Osteoblast (primary cell): ENCODE measurements at regions not wholly inside any gene's neighbourhood (a gene's known extent, or its start where the extent isn't known, plus 50 kb on each side); places are given as distances from the start of the nearest gene placed in this dataset.
"Not testable (repeated sequence)": the region's sequence is repeated elsewhere in the genome, so short reads cannot be mapped to it uniquely, and the experiment has no call there.

Experiments used
- DNase-seq: peaks from one replicate; pipeline ENCODE4 v3.0.0; 2011; ENCODE audit warnings: low spot score, mixed read lengths; ENCODE audit not compliant: insufficient read length; ENCODE audit errors: missing footprints
- H2AFZ ChIP-seq: 2 replicates; pipeline ENCODE4 v1.6.0; 2011; ENCODE audit warnings: mild to moderate bottlenecking, low read length
- H3K27ac ChIP-seq: 2 replicates; pipeline ENCODE4 v1.5.1; 2011; ENCODE audit warnings: mild to moderate bottlenecking, low read depth, low read length, moderate library complexity
- H3K27me3 ChIP-seq: 2 replicates; pipeline ENCODE4 v1.6.0; 2012; ENCODE audit warnings: mild to moderate bottlenecking, control low read depth, inconsistent platforms, low read length, moderate library complexity; ENCODE audit not compliant: insufficient read depth
- H3K36me3 ChIP-seq: 2 replicates; pipeline ENCODE4 v1.5.1; 2011; ENCODE audit warnings: mild to moderate bottlenecking, low read length, control low read depth, moderate library complexity; ENCODE audit not compliant: insufficient read depth
- H3K4me1 ChIP-seq: 2 replicates; pipeline ENCODE4 v1.5.1; 2011; ENCODE audit warnings: mild to moderate bottlenecking, low read length, control low read depth, moderate library complexity; ENCODE audit not compliant: insufficient read depth
- H3K4me2 ChIP-seq: 2 replicates; pipeline ENCODE4 v1.6.0; 2011; ENCODE audit warnings: mild to moderate bottlenecking, low read length; ENCODE audit not compliant: insufficient read depth
- H3K4me3 ChIP-seq: fragments of 200-600 bp; sonication (generic); 3 replicates; pipeline ENCODE4 v1.5.1; 2012; ENCODE audit warnings: mild to moderate bottlenecking, low read length, inconsistent platforms; ENCODE audit not compliant: insufficient read depth
- H3K79me2 ChIP-seq: 2 replicates; pipeline ENCODE4 v1.6.0; 2012; ENCODE audit warnings: mild to moderate bottlenecking, low read length, control low read depth, inconsistent platforms; ENCODE audit not compliant: insufficient read depth
- H3K9me3 ChIP-seq: 2 replicates; pipeline ENCODE4 v1.5.1; 2011; ENCODE audit warnings: low read depth, low read length, control low read depth
- H4K20me1 ChIP-seq: 2 replicates; pipeline ENCODE4 v1.6.0; 2012; ENCODE audit warnings: mild to moderate bottlenecking, low read length, control low read depth; ENCODE audit not compliant: insufficient read depth
- TF ChIP-seq, protein P1 (sequence below): IDR thresholded peaks from 2 replicates; pipeline ENCODE4 v1.5.1; 2011; ENCODE audit warnings: mild to moderate bottlenecking, low read depth, low read length, moderate library complexity; ENCODE audit errors: extremely low read depth

DNA sequence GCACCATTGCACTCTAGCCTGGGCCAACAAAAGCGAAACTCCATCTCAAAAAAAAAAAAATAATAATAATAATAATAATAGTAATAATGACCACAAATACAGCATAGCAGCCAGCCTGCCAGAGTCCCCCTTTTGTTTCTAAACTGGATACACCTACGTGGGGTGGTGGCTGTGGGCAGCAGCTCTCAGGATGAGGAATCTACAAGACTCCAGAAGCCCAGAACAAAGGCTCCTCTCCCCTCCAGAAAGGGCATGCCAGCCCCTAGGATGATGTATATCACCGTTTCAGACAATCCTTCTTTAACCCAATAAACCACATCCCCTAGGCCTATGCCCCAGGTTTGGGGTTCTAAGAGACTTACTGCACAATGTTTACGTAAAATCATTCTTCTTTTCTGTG lies 155.9 kb downstream of the QRSL1 start:
- peak; percentile 57 for DNase-seq
- peaks cover 6% of the 10 kb centered on the region for H3K27me3 ChIP-seq
- no peaks in the 10 kb centered on the region for H3K9me3 ChIP-seq

DNA sequence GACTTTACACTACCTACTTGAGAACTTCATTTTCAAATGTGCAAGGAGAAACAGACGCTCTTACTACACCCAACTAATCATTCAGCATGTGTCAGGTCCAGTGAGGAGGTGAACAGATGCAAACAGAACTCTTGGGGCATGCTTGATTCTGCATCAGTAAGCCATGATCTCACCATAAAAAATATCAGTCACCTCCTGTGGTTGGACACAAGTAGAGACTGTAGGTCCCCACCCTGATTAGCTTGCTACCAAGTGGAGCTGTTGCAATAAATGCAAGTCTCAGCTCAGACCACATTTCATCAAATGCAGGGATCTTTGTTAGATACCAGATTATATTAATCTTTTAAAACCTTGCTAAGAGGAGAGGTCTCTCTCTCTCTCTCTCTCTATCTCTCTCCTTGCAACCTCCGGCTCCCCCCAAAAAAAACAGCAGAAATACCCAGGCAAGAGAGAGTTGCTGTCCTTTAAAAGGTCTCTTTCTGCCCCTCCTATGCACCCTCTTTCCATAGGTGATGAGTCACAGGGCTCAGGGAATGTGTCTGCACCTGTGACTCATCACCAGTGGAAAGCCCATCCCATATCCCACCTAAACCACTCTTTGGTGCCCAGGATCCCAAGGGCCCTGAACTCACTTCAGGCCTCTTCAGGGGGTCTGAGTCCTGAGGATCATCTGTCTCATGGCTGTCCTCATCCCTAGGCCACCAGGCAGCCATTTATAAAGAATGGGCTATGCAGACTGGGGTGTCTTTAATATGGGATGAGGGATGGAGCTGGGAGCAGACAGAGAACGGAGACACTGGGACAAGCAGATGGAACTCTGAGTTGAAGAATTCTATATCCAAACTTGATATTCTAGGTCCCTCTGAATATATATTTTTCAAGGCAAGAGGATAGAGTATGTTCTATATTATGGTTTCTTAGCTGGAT lies 154.5 kb downstream of the QRSL1 start:
- Histone ChIP-seq H3K27ac (no peak overlapping the region), H2AFZ (no peak overlapping the region), H3K27me3 (peaks cover 6% of the 10 kb centered on the region), H3K4me3 (no peak overlapping the region), H3K4me1 (no peaks in the 10 kb centered on the region), H3K4me2 (no peak overlapping the region), H3K79me2 (no peaks in the 10 kb centered on the region), H3K9me3 (no peaks in the 10 kb centered on the region), H4K20me1 (no peaks in the 10 kb centered on the region), H3K36me3 (no peaks in the 10 kb centered on the region)
- DNase-seq, result no peak
- TF ChIP-seq, protein P1, sequence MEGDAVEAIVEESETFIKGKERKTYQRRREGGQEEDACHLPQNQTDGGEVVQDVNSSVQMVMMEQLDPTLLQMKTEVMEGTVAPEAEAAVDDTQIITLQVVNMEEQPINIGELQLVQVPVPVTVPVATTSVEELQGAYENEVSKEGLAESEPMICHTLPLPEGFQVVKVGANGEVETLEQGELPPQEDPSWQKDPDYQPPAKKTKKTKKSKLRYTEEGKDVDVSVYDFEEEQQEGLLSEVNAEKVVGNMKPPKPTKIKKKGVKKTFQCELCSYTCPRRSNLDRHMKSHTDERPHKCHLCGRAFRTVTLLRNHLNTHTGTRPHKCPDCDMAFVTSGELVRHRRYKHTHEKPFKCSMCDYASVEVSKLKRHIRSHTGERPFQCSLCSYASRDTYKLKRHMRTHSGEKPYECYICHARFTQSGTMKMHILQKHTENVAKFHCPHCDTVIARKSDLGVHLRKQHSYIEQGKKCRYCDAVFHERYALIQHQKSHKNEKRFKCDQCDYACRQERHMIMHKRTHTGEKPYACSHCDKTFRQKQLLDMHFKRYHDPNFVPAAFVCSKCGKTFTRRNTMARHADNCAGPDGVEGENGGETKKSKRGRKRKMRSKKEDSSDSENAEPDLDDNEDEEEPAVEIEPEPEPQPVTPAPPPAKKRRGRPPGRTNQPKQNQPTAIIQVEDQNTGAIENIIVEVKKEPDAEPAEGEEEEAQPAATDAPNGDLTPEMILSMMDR, result no peak

More for the DNA sequence above, 155.9 kb downstream of the QRSL1 start:
- Histone ChIP-seq H4K20me1 (no peaks in the 10 kb centered on the region), H3K4me3 (no peak overlapping the region), H3K4me1 (no peaks in the 10 kb centered on the region), H3K79me2 (no peaks in the 10 kb centered on the region), H3K4me2 (no peak overlapping the region), H3K27ac (no peak overlapping the region), H2AFZ (no peak overlapping the region), H3K36me3 (no peaks in the 10 kb centered on the region)
- TF ChIP-seq, protein P1, result no peak

DNA sequence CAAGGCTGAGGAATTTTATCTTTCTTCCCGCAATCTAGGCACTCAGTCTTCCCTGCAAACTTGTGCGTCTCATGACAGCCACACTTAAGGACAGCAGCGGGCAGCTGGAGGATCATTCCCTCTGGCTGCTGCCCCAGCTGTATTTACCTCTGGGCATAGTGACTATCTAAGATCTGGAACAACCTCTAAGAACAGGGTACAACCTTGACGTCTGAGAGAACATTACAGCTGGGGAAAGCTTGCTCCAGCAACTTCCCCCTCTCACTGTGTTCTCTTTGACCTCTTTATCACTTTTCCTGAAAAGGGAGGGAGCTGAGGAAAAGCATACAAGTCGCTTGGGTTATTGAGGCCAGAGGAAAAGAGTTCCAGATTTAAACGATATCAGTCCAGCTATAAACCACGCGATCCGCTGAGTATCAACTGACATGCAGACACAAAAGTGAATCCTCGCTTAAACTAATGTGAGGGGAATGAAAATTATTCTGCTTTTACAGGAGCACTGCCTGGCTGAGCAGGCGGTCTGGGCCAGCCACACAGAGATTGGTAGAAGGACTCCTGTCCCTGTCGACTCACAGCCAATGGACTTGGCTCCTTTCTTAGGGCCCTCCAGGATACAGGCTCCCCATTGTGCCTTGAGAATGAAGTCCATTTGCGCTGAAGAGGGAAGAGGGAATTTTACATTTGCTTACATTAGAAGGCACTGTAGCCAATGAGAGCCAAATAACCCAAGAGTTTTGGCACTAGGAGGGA lies 153.3 kb downstream of the QRSL1 start:
- H2AFZ ChIP-seq, result no peak overlapping the region
- TF ChIP-seq, protein P1, result no peak
- no peaks in the 10 kb centered on the region for H3K9me3 ChIP-seq
- no peaks in the 10 kb centered on the region for H3K4me1 ChIP-seq
- no peak for DNase-seq
- H3K27me3 ChIP-seq, result peaks cover 6% of the 10 kb centered on the region
- no peak overlapping the region for H3K4me3 ChIP-seq
- H3K27ac ChIP-seq, result no peak overlapping the region
- no peak overlapping the region for H3K4me2 ChIP-seq
- H4K20me1 ChIP-seq, result no peaks in the 10 kb centered on the region
- no peaks in the 10 kb centered on the region for H3K79me2 ChIP-seq
- no peaks in the 10 kb centered on the region for H3K36me3 ChIP-seq

DNA sequence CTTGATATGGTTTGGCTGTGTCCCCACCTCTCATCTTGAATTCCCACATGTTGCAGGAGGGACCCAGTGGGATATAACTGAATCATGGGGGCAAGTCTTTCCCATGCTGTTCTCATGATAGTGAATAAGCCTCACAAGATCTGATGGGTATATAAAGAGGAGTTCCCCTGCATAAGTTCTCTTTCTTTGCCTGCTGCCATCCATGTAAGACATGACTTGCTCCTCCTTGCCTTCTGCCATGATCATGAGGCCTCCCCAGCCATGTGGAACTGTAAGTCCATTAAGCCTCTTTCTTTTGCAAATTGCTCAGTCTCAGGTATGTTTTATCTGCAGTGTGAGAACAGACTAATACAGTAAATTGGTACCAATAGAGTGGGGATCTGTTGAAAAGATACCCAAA lies 150.2 kb downstream of the QRSL1 start:
- H3K9me3 ChIP-seq, H4K20me1 ChIP-seq, H3K4me1 ChIP-seq: not testable (repeated sequence)

More for the DNA sequence above, 150.2 kb downstream of the QRSL1 start:
- H3K36me3 ChIP-seq, DNase-seq, H2AFZ ChIP-seq, H3K4me3 ChIP-seq, H3K4me2 ChIP-seq, H3K27me3 ChIP-seq, H3K27ac ChIP-seq, H3K79me2 ChIP-seq: not testable (repeated sequence)
